G401 (cell line): ENCODE measurements at regions not wholly inside any gene's neighbourhood (a gene's known extent, or its start where the extent isn't known, plus 50 kb on each side); places are given as distances from the start of the nearest gene placed in this dataset.
"Not testable (repeated sequence)": the region's sequence is repeated elsewhere in the genome, so short reads cannot be mapped to it uniquely, and the experiment has no call there.

ENCODE experiments used
- DNase-seq: peaks from one replicate; pipeline ENCODE4 v3.0.0-alpha.2; 2015; ENCODE audit warnings: low spot score
- in situ Hi-C: cut with HindIII; loops from 2 replicates; pipeline ENCODE4 v1.10.0; 2016; ENCODE audit warnings: low sequenced_read_pairs, mixed read lengths

- in situ Hi-C loops = no loop called here
- DNase-seq = no peak
Observed at GRCh38 chr2:195543063-195543462, 114.0 kb upstream of the SLC39A10 start.

GRCh38 chr2:195542067-195542466 is 115.0 kb upstream of the SLC39A10 start:
- no peak for DNase-seq
- in situ Hi-C loops = no loop called here

- in situ Hi-C loops = no loop called here
- DNase-seq = no peak
Observed at GRCh38 chr2:195538937-195539336, 118.1 kb upstream of the SLC39A10 start.

- in situ Hi-C loops = no loop called here
- no peak for DNase-seq
Observed at GRCh38 chr2:195537811-195538210, 119.2 kb upstream of the SLC39A10 start.

- in situ Hi-C loops = no loop called here
- no peak for DNase-seq
Observed at GRCh38 chr2:195536906-195537305, 120.1 kb upstream of the SLC39A10 start.

GRCh38 chr2:195535911-195536522 is 121.0 kb upstream of the SLC39A10 start:
- in situ Hi-C loops = no loop called here
- DNase-seq = no peak

GRCh38 chr2:195534971-195535370 is 122.1 kb upstream of the SLC39A10 start:
- in situ Hi-C loops = no loop called here
- no peak for DNase-seq

- DNase-seq = no peak
- in situ Hi-C loops = no loop called here
Observed at GRCh38 chr2:195533771-195534642, 123.0 kb upstream of the SLC39A10 start.

GRCh38 chr2:195532628-195533271 is 124.3 kb upstream of the SLC39A10 start:
- DNase-seq = no peak
- in situ Hi-C loops = no loop called here

GRCh38 chr2:195532255-195532627 is 124.8 kb upstream of the SLC39A10 start:
- DNase-seq = no peak
- in situ Hi-C loops = no loop called here

- no peak for DNase-seq
- in situ Hi-C loops = no loop called here
Observed at GRCh38 chr2:195531754-195532153, 125.3 kb upstream of the SLC39A10 start.

- DNase-seq, in situ Hi-C loops: not testable (repeated sequence)
Observed at GRCh38 chr2:195523242-195523641, 133.8 kb upstream of the SLC39A10 start.

- no peak for DNase-seq
- in situ Hi-C loops = no loop called here
Observed at GRCh38 chr2:195521589-195521988, 135.4 kb upstream of the SLC39A10 start.

- DNase-seq = no peak
- in situ Hi-C loops = no loop called here
Observed at GRCh38 chr2:195520671-195521155, 136.3 kb upstream of the SLC39A10 start.

- no peak for DNase-seq
- in situ Hi-C loops = no loop called here
Observed at GRCh38 chr2:195515551-195515950, 141.5 kb upstream of the SLC39A10 start.

GRCh38 chr2:195514365-195514764 is 142.7 kb upstream of the SLC39A10 start:
- in situ Hi-C loops = no loop called here
- DNase-seq = no peak

GRCh38 chr2:195513119-195513518 is 143.9 kb upstream of the SLC39A10 start:
- DNase-seq = no peak
- in situ Hi-C loops = no loop called here

GRCh38 chr2:195509551-195509950 is 147.5 kb upstream of the SLC39A10 start:
- DNase-seq = no peak
- in situ Hi-C loops = no loop called here

- no peak for DNase-seq
- in situ Hi-C loops = no loop called here
Observed at GRCh38 chr2:195508139-195508455, 148.9 kb upstream of the SLC39A10 start.

- DNase-seq = no peak
- in situ Hi-C loops = no loop called here
Observed at GRCh38 chr2:195507447-195508138, 149.4 kb upstream of the SLC39A10 start.
